Smooth muscle cell (in vitro differentiated cells): ENCODE measurements at regions not wholly inside any gene's neighbourhood (a gene's known extent, or its start where the extent isn't known, plus 50 kb on each side); places are given as distances from the start of the nearest gene placed in this dataset.
"Not testable (repeated sequence)": the region's sequence is repeated elsewhere in the genome, so short reads cannot be mapped to it uniquely, and the experiment has no call there.

Source experiments
- DNase-seq: peaks from one replicate; lab custom pipeline; 2025; ENCODE audit not compliant: unreplicated experiment; lab: John Stamatoyannopoulos, UW
- H2AFZ ChIP-seq: fragments of 200-600 bp; sonication (generic); 2 replicates; pipeline ENCODE4 v1.6.0; 2016; ENCODE audit warnings: antibody characterized with exemption, low read depth, mild to moderate bottlenecking
- H3F3A ChIP-seq: fragments of 200-600 bp; sonication (generic); 2 replicates; pipeline ENCODE4 v1.6.0; 2017; ENCODE audit warnings: antibody characterized with exemption, low read depth
- H3K27ac ChIP-seq: fragments of 200-600 bp; sonication (generic); 2 replicates; pipeline ENCODE4 v1.5.1; 2016; ENCODE audit warnings: low read depth, mild to moderate bottlenecking
- H3K27me3 ChIP-seq: fragments of 200-600 bp; sonication (generic); 2 replicates; pipeline ENCODE4 v1.6.1; 2016; ENCODE audit warnings: low read depth, mild to moderate bottlenecking
- H3K36me3 ChIP-seq: fragments of 200-600 bp; sonication (generic); 2 replicates; pipeline ENCODE4 v1.5.1; 2016; ENCODE audit warnings: low read depth
- H3K4me1 ChIP-seq: fragments of 200-600 bp; sonication (generic); 2 replicates; pipeline ENCODE4 v1.5.1; 2016; ENCODE audit warnings: low read depth
- H3K4me2 ChIP-seq: fragments of 200-600 bp; sonication (generic); 2 replicates; pipeline ENCODE4 v1.6.0; 2016; ENCODE audit warnings: mild to moderate bottlenecking
- H3K4me3 ChIP-seq: fragments of 200-600 bp; sonication (generic); 2 replicates; pipeline ENCODE4 v1.5.1; 2016; ENCODE audit warnings: mild to moderate bottlenecking
- H3K79me2 ChIP-seq: fragments of 200-600 bp; sonication (generic); 2 replicates; pipeline ENCODE4 v1.6.0; 2016; ENCODE audit warnings: low read depth, mild to moderate bottlenecking
- H3K9ac ChIP-seq: fragments of 200-600 bp; sonication (generic); 2 replicates; pipeline ENCODE4 v1.6.0; 2016; ENCODE audit warnings: low read depth
- H3K9me3 ChIP-seq: fragments of 200-600 bp; sonication (generic); replicated peaks from 2 replicates; pipeline ENCODE4 v1.5.1; 2016; ENCODE audit warnings: low read depth
- H4K20me1 ChIP-seq: fragments of 200-600 bp; sonication (generic); 2 replicates; pipeline ENCODE4 v1.6.0; 2016; ENCODE audit warnings: low read depth
- WGBS: methylation state at CpG from one replicate; pipeline ENCODE4 v1.1.7; 2016; ENCODE audit warnings: low lambda C conversion rate; 5-methylcytosine and 5-hydroxymethylcytosine counted together
- TF ChIP-seq, protein P1 (sequence below): fragments of 200-600 bp; sonication (generic); IDR thresholded peaks from 2 replicates; pipeline ENCODE4 v1.5.1; 2017; ENCODE audit warnings: borderline replicate concordance, mild to moderate bottlenecking, antibody characterized with exemption; ENCODE audit not compliant: insufficient read depth, poor library complexity, severe bottlenecking

GRCh38 chr3:20246662-20247061, 60.7 kb upstream of the SGO1 start:
- TF ChIP-seq, protein P1, sequence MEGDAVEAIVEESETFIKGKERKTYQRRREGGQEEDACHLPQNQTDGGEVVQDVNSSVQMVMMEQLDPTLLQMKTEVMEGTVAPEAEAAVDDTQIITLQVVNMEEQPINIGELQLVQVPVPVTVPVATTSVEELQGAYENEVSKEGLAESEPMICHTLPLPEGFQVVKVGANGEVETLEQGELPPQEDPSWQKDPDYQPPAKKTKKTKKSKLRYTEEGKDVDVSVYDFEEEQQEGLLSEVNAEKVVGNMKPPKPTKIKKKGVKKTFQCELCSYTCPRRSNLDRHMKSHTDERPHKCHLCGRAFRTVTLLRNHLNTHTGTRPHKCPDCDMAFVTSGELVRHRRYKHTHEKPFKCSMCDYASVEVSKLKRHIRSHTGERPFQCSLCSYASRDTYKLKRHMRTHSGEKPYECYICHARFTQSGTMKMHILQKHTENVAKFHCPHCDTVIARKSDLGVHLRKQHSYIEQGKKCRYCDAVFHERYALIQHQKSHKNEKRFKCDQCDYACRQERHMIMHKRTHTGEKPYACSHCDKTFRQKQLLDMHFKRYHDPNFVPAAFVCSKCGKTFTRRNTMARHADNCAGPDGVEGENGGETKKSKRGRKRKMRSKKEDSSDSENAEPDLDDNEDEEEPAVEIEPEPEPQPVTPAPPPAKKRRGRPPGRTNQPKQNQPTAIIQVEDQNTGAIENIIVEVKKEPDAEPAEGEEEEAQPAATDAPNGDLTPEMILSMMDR = no peak
- no peak overlapping the region for H2AFZ ChIP-seq
- no peak overlapping the region for H3K27ac ChIP-seq
- no peaks in the 10 kb centered on the region for H3K27me3 ChIP-seq
- WGBS = 93% methylated on average over 1 of the region's 1 CpG
- H3K36me3 ChIP-seq = no peaks in the 10 kb centered on the region
- no peak for DNase-seq
- peaks cover 2% of the 10 kb centered on the region for H3K4me1 ChIP-seq
- no peak overlapping the region for H3K9ac ChIP-seq
- no peaks in the 10 kb centered on the region for H3K79me2 ChIP-seq
- H3K9me3 ChIP-seq = no peaks in the 10 kb centered on the region
- no peaks in the 10 kb centered on the region for H3F3A ChIP-seq
- H4K20me1 ChIP-seq = no peaks in the 10 kb centered on the region
- no peak overlapping the region for H3K4me2 ChIP-seq
- no peak overlapping the region for H3K4me3 ChIP-seq

DNA sequence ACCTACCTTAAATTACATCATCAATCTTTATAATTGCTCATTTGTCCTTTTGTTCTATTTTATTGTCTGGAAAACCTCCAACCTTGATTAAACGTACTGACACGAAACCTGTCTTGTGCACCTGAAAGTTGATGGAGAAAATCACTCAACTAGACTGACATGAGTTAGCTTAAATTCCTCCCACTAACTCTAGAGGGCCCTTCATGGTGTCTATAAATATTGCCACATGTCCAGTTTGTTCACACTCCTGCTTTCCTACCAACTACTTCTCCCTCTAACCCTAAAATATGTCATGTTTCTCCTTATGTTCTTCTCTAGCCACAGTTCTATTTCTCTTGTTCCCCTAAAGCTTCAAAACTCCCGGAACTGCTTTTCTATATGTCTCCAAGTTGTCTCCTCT, 59.8 kb upstream of the SGO1 start:
- Histone ChIP-seq H2AFZ (no peak overlapping the region), H3F3A (no peaks in the 10 kb centered on the region), H4K20me1 (no peaks in the 10 kb centered on the region), H3K4me2 (no peak overlapping the region), H3K27ac (no peak overlapping the region), H3K9me3 (no peaks in the 10 kb centered on the region), H3K4me1 (no peaks in the 10 kb centered on the region), H3K4me3 (no peak overlapping the region), H3K79me2 (no peaks in the 10 kb centered on the region), H3K27me3 (no peaks in the 10 kb centered on the region), H3K9ac (no peak overlapping the region), H3K36me3 (no peaks in the 10 kb centered on the region)
- TF ChIP-seq, protein P1 = no peak
- WGBS = 93% methylated on average over 3 of the region's 3 CpGs
- DNase-seq = no peak

DNA sequence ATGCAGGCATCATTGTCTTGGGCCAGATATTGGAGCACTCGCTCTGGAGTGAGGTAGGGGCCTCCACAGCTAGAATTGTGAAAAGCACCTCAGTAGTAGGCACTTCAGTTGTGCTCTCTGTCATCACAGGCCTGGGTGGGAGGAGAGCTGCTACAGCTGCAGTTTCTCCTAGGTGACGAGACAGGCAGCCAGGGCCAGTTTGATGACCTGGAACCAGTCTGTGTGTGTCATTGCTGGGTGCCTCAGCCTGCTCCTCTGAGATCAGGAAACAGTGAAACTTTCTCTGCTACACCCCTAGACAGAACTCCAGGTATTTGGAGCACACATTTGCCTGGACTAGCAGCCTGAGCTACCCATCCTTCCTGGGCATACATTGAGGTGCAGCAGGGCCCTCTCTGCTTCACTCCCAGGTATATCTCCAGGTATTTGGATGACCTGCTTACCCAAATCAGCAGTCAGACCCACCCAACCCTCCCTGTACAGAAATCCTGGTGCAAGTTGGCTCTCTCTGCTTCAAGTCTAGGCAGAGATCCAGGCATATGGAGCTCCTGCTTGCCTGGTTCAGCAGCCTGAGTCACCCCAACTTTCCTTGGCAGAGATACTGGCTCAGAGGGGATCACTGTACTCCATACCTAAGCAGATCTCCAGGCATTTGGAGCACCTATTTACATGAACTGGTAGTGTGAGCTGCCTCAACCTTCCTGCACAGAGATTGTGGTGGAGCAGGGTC, 54.3 kb upstream of the SGO1 start:
- TF ChIP-seq, protein P1 = no peak
- WGBS = 91% methylated on average over 2 of the region's 2 CpGs

DNA sequence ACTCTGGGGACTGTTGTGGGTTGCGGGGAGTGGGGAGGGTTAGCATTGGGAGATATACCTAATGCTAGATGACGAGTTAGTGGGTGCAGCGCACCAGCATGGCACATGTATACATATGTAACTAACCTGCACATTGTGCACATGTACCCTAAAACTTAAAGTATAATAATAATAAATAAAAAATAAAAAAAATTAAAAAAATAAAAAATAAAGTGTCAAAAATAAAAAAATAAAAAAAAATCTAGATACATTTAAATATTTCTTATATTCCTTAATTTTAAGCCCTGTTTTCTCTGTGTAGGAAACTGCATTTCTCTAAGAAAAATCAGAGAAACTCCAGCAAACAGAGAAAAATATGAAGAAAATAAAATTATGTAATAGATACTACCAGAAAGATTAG, 52.2 kb upstream of the SGO1 start:
- not testable (repeated sequence) for H2AFZ ChIP-seq, H3K4me1 ChIP-seq, H3K79me2 ChIP-seq, H3K4me3 ChIP-seq, H3K27ac ChIP-seq, H3F3A ChIP-seq, H3K4me2 ChIP-seq, H4K20me1 ChIP-seq, DNase-seq, H3K9ac ChIP-seq, H3K27me3 ChIP-seq, H3K9me3 ChIP-seq, H3K36me3 ChIP-seq
- WGBS = 92% methylated on average over 2 of the region's 3 CpGs

More for the DNA sequence above, 54.3 kb upstream of the SGO1 start:
- Histone ChIP-seq H3K27ac (no peak overlapping the region), H4K20me1 (no peaks in the 10 kb centered on the region), H3K27me3 (no peaks in the 10 kb centered on the region), H3K36me3 (no peaks in the 10 kb centered on the region), H3K4me1 (no peaks in the 10 kb centered on the region), H3K9me3 (no peaks in the 10 kb centered on the region), H3K9ac (no peak overlapping the region), H3K4me3 (no peak overlapping the region), H3K79me2 (no peaks in the 10 kb centered on the region), H3K4me2 (no peak overlapping the region), H3F3A (no peaks in the 10 kb centered on the region), H2AFZ (no peak overlapping the region)
- no peak for DNase-seq
